ENCODE measurements at regions not wholly inside any gene's neighbourhood (a gene's known extent, or its start where the extent isn't known, plus 50 kb on each side); places are given as distances from the start of the nearest gene placed in this dataset.

DNA sequence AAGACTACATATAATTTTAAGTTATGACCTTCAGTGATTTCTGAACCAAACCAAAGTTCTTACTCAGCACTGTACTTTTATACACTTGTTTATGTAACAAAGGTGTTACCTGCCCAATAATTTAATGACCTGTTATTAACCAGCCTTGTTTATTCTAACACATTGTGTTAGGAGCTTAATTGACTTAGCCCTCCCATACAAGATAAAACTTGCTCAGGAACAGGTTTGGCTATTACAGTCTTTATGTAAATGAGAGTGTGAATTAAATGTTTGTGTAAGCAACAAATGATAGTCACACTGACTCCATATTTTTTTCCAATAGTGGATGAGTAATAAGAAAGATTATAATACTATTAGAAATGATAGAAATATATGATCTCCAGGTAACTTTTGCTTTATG lies 51.8 kb upstream of the MYCBP2 start:
- no peak overlapping the region for H3K4me3 ChIP-seq (ENCODE audit: low read length)
- H3K36me3 ChIP-seq (replicated peaks; ENCODE audit: low read depth, low read length), result no peaks in the 10 kb centered on the region

DNA sequence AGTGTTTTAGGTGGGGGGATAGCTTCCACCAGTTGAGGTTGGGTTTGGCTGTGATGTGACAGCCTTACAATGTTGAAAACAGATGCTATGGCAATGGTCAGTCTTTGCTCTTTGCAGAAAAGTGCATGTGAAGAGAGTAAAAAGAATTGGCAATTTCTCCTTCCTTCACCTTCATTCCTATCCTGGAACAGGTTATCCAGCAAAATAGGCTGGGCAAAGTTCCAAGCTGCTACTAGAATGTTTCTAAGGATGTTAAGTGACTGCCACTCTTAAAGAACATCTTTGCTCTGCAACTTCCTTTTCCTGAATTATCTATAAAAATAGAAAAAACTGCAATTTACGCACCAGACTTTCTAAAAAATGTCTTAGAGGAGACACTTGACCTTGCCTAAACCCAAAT lies 50.1 kb upstream of the MYCBP2 start:
- Histone ChIP-seq H3K27me3 (ENCODE audit: low read depth, low read length) (no peaks in the 10 kb centered on the region), H3K36me3 (replicated peaks; ENCODE audit: low read depth, low read length) (no peaks in the 10 kb centered on the region), H3K4me2 (ENCODE audit: low read length) (no peak overlapping the region), H3K79me2 (ENCODE audit: low read length) (no peaks in the 10 kb centered on the region), H2AFZ (ENCODE audit: low read depth, low read length) (no peak overlapping the region), H3K27ac (ENCODE audit: low read length) (no peak overlapping the region), H3K9ac (ENCODE audit: low read length) (no peak overlapping the region), H3K4me1 (ENCODE audit: low read length) (peaks cover 4% of the 10 kb centered on the region; the same call in 1 of the 2 replicates), H3K9me3 (ENCODE audit: insufficient read depth, low read length) (no peaks in the 10 kb centered on the region), H4K20me1 (ENCODE audit: insufficient read depth, low read length) (no peaks in the 10 kb centered on the region), H3K4me3 (ENCODE audit: low read length) (no peak overlapping the region)
- no peak for TF ChIP-seq EZH2phosphoT487 (IDR thresholded peaks at IDR 0.05; ENCODE audit: low read depth)
- TF ChIP-seq, protein P1, sequence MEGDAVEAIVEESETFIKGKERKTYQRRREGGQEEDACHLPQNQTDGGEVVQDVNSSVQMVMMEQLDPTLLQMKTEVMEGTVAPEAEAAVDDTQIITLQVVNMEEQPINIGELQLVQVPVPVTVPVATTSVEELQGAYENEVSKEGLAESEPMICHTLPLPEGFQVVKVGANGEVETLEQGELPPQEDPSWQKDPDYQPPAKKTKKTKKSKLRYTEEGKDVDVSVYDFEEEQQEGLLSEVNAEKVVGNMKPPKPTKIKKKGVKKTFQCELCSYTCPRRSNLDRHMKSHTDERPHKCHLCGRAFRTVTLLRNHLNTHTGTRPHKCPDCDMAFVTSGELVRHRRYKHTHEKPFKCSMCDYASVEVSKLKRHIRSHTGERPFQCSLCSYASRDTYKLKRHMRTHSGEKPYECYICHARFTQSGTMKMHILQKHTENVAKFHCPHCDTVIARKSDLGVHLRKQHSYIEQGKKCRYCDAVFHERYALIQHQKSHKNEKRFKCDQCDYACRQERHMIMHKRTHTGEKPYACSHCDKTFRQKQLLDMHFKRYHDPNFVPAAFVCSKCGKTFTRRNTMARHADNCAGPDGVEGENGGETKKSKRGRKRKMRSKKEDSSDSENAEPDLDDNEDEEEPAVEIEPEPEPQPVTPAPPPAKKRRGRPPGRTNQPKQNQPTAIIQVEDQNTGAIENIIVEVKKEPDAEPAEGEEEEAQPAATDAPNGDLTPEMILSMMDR (IDR thresholded peaks at IDR 0.05; ENCODE audit: low read depth, low read length), result no peak

More for the DNA sequence above, 51.8 kb upstream of the MYCBP2 start:
- Histone ChIP-seq H3K9me3 (ENCODE audit: insufficient read depth, low read length) (no peaks in the 10 kb centered on the region), H3K4me2 (ENCODE audit: low read length) (no peak overlapping the region), H3K9ac (ENCODE audit: low read length) (no peak overlapping the region), H3K27me3 (ENCODE audit: low read depth, low read length) (peaks cover 11% of the 10 kb centered on the region; the same call in 1 of the 2 replicates), H2AFZ (ENCODE audit: low read depth, low read length) (no peak overlapping the region), H3K27ac (ENCODE audit: low read length) (no peak overlapping the region), H4K20me1 (ENCODE audit: insufficient read depth, low read length) (no peaks in the 10 kb centered on the region), H3K4me1 (ENCODE audit: low read length) (peaks cover 4% of the 10 kb centered on the region; the same call in 1 of the 2 replicates), H3K79me2 (ENCODE audit: low read length) (no peaks in the 10 kb centered on the region)
- no peak for TF ChIP-seq EZH2phosphoT487 (IDR thresholded peaks at IDR 0.05; ENCODE audit: low read depth)
- TF ChIP-seq, protein P1 (IDR thresholded peaks at IDR 0.05; ENCODE audit: low read depth, low read length), result no peak
